ENCODE measurements at regions not wholly inside any gene's neighbourhood (a gene's known extent, or its start where the extent isn't known, plus 50 kb on each side); places are given as distances from the start of the nearest gene placed in this dataset.

- TF ChIP-seq CTCF (IDR thresholded peaks at IDR 0.05; ENCODE audit: control extremely low read depth in 1 of 3, insufficient read depth in 1 of 3, low read depth in 1 of 3, low read length in 3 of 3) = no peak
- TF ChIP-seq EZH2 (IDR thresholded peaks at IDR 0.05; ENCODE audit: low read depth, low read length, severe bottlenecking) = no peak
- no peak for TF ChIP-seq CEBPB (IDR thresholded peaks at IDR 0.05; ENCODE audit: low read depth, low read length)
- TF ChIP-seq POLR2A (IDR thresholded peaks at IDR 0.05; ENCODE audit: control extremely low read depth in 1 of 2, low read depth in 2 of 2, low read length in 2 of 2) = no peak
- no peak for TF ChIP-seq EGR1 (IDR thresholded peaks at IDR 0.05; ENCODE audit: borderline replicate concordance, low read depth, low read length)
- TF ChIP-seq PHF8 (conservative IDR thresholded peaks at IDR 0.05; ENCODE audit: low read depth, low read length) = no peak
- TF ChIP-seq HDAC6 (IDR thresholded peaks at IDR 0.05; ENCODE audit: low read depth, low read length) = no peak
- no peak for TF ChIP-seq SP2 (IDR thresholded peaks at IDR 0.05; ENCODE audit: low read length)
- TF ChIP-seq JUND (IDR thresholded peaks at IDR 0.05; ENCODE audit: low read length) = no peak
- TF ChIP-seq ATF3 (IDR thresholded peaks at IDR 0.05; ENCODE audit: insufficient read depth, low read depth, low read length) = no peak
- TF ChIP-seq MAX (IDR thresholded peaks at IDR 0.05) = no peak
- no peak for TF ChIP-seq KDM1A (IDR thresholded peaks at IDR 0.05; ENCODE audit: borderline replicate concordance, low read length)
- no peak for TF ChIP-seq RFX5 (IDR thresholded peaks at IDR 0.05; ENCODE audit: borderline replicate concordance, low read depth, low read length)
- TF ChIP-seq GTF2F1 (IDR thresholded peaks at IDR 0.05; ENCODE audit: borderline replicate concordance, low read depth, low read length) = no peak
Observed at GRCh38 chr2:122080316-122080715, 324.9 kb downstream of the TSN start.
